Naive thymus-derived CD4-positive, alpha-beta T cell (primary cell): ENCODE measurements at regions not wholly inside any gene's neighbourhood (a gene's known extent, or its start where the extent isn't known, plus 50 kb on each side); places are given as distances from the start of the nearest gene placed in this dataset.

Experiments used
- ATAC-seq: fragments of 150-1000 bp; cut with Tn5 transposase; 2 replicates; pipeline ENCODE4 v1.10.0; 2021; ENCODE audit warnings: mild to moderate bottlenecking, moderate library complexity
- CTCF ChIA-PET: fragments of 350-600 bp; sonication (Branson Sonifier 250); formaldehyde crosslinking; loops from one replicate; lab custom pipeline; 2021; ENCODE audit warnings: antibody characterized with exemption; lab: Charles Lee
- POLR2A ChIA-PET: fragments of 350-600 bp; sonication (Branson Sonifier 250); formaldehyde crosslinking; loops from one replicate; lab custom pipeline; 2021; ENCODE audit warnings: antibody characterized with exemption, inconsistent platforms; lab: Charles Lee
- DNase-seq, 9 donors: peaks; one replicate each; pipeline versions ENCODE4 v3.0.0 to v3.0.0-alpha.2; 2020 to 2022; ENCODE audit warnings: mixed read lengths in 1 of 9
- H3K27ac ChIP-seq: one replicate; pipeline ENCODE4 v1.7.0; 2013; ENCODE audit warnings: mild to moderate bottlenecking, low read depth, low read length, moderate library complexity
- H3K27me3 ChIP-seq, 2 donors: one replicate each; pipeline ENCODE4 v1.7.0; 2013; ENCODE audit warnings: low read length in 2 of 2, mild to moderate bottlenecking in 2 of 2, moderate library complexity in 2 of 2; ENCODE audit not compliant: control insufficient read depth in 2 of 2, insufficient read depth in 2 of 2
- H3K36me3 ChIP-seq, 3 experiments: 1 replicate in 2 of 3; 2 replicates in 1 of 3; pipeline ENCODE4 v1.7.0; 2013; ENCODE audit warnings: low read length in 3 of 3, mild to moderate bottlenecking in 3 of 3, moderate library complexity in 1 of 3; ENCODE audit not compliant: insufficient read depth in 3 of 3, control insufficient read depth in 2 of 3
- H3K4me1 ChIP-seq, 2 donors: one replicate each; pipeline ENCODE4 v1.7.0; 2013; ENCODE audit warnings: low read length in 2 of 2, mild to moderate bottlenecking in 2 of 2, moderate library complexity in 1 of 2; ENCODE audit not compliant: control insufficient read depth in 2 of 2, insufficient read depth in 2 of 2
- H3K4me3 ChIP-seq: 2 replicates; pipeline ENCODE4 v1.7.0; 2013; ENCODE audit warnings: mild to moderate bottlenecking, low read length
- H3K9me3 ChIP-seq, 3 experiments: 1 replicate in 2 of 3; 2 replicates in 1 of 3; pipeline ENCODE4 v1.7.0; 2013; ENCODE audit warnings: low read length in 3 of 3; ENCODE audit not compliant: control insufficient read depth in 2 of 3
- H3K27ac Mint-ChIP-seq, 9 donors: one replicate each; pipeline ENCODE4 v1.8.0; 2020 to 2022; ENCODE audit warnings: mixed read lengths in 9 of 9, mild to moderate bottlenecking in 8 of 9, moderate library complexity in 5 of 9, inconsistent platforms in 2 of 9
- H3K27me3 Mint-ChIP-seq, 5 donors: one replicate each; pipeline ENCODE4 v1.8.0; 2021 to 2022; ENCODE audit warnings: mixed read lengths in 5 of 5, mild to moderate bottlenecking in 1 of 5
- H3K36me3 Mint-ChIP-seq, 5 donors: one replicate each; pipeline ENCODE4 v1.8.0; 2020 to 2022; ENCODE audit warnings: mixed read lengths in 5 of 5, mild to moderate bottlenecking in 3 of 5, inconsistent platforms in 1 of 5
- H3K4me1 Mint-ChIP-seq, 7 donors: one replicate each; pipeline ENCODE4 v1.8.0; 2020 to 2022; ENCODE audit warnings: mixed read lengths in 7 of 7, mild to moderate bottlenecking in 3 of 7, inconsistent platforms in 1 of 7
- H3K4me3 Mint-ChIP-seq, 10 donors: one replicate each; pipeline ENCODE4 v1.8.0; 2020 to 2022; ENCODE audit warnings: mild to moderate bottlenecking in 10 of 10, mixed read lengths in 10 of 10, moderate library complexity in 6 of 10, inconsistent platforms in 2 of 10
- H3K9me3 Mint-ChIP-seq, 11 donors: one replicate each; pipeline ENCODE4 v1.8.0; 2020 to 2022; ENCODE audit warnings: mixed read lengths in 11 of 11, mild to moderate bottlenecking in 4 of 11, inconsistent platforms in 1 of 11, moderate library complexity in 1 of 11
- intact Hi-C, 2 donors: fragments of 100-400 bp; cut with micrococcal nuclease; formaldehyde crosslinking; loops; one replicate each; pipeline ENCODE4 v1.15.1; 2023

DNA sequence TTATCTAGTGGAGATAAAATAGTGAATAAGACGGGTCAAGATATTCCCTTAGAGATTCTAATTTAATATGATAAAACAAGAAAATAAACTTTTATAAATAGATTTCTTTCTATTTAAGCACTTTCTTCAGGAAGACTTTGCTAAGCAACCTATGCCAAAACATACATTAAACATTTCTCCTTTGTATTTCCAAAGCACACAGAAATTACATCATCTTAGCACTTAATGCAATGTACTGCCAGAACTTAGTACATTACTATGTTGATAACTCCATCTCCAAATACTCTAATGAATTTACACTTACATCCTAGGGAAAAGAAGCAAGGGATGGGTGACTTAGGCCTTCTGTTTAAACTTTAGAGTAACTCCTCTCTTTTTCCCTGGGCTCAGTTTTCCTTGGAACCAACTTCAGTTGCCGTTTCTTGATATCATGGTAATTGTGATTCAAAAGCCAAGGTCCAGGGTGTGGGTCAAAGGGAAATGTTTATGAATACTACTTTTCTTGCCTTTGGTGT lies 322.6 kb upstream of the PCDH20 start:
- Mint-ChIP-seq H3K27ac (no peak overlapping the region), H3K4me1 (no peaks in the 10 kb centered on the region), H3K9me3 (peaks cover 0 to 33% (median 6%) of the 10 kb centered on the region in 11 donors), H3K4me3 (no peak overlapping the region), H3K27me3 (no peaks in the 10 kb centered on the region), H3K36me3 (no peaks in the 10 kb centered on the region)
- Histone ChIP-seq H3K9me3 (no peaks in the 10 kb centered on the region), H3K27ac (no peak overlapping the region), H3K27me3 (no peaks in the 10 kb centered on the region), H3K36me3 (no peaks in the 10 kb centered on the region), H3K4me3 (no peak overlapping the region), H3K4me1 (no peaks in the 10 kb centered on the region)
- ChIA-PET CTCF (no interaction called here), POLR2A (no interaction called here)
- intact Hi-C loops: no loop called here
- DNase-seq (no peak), ATAC-seq (no peak)

DNA sequence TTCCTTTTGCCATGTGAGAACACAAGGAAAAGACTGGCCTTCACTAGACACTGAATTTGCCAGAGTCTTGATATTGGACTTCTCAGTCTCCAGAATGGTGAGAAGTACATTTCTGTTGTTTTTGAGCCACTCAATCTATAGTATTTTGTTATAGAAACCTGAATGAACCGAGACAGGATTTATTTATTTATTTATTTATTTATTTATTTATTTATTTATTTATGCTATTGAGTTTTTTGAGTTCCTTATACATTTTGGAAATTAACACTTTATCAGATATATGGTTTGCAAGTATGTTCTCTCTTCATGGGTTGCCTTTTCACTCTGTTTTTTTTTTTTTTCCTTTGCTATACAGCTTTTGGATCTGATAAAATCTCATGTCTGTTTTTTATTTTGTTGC lies 319.0 kb upstream of the PCDH20 start:
- no peaks in the 10 kb centered on the region for H3K27me3 Mint-ChIP-seq
- ChIA-PET POLR2A (no interaction called here), CTCF (no interaction called here)
- H3K4me3 Mint-ChIP-seq: no peak overlapping the region
- no peaks in the 10 kb centered on the region for H3K9me3 ChIP-seq
- H3K27me3 ChIP-seq: no peaks in the 10 kb centered on the region
- H3K9me3 Mint-ChIP-seq: peaks cover 0 to 15% (median 3%) of the 10 kb centered on the region in 11 donors
- no peak overlapping the region for H3K27ac ChIP-seq
- DNase-seq (no peak), ATAC-seq (no peak)
- no peaks in the 10 kb centered on the region for H3K36me3 Mint-ChIP-seq
- H3K4me1 Mint-ChIP-seq: no peaks in the 10 kb centered on the region
- intact Hi-C loops: no loop called here
- no peak overlapping the region for H3K27ac Mint-ChIP-seq
- no peaks in the 10 kb centered on the region for H3K4me1 ChIP-seq
- no peak overlapping the region for H3K4me3 ChIP-seq
- H3K36me3 ChIP-seq: no peaks in the 10 kb centered on the region

DNA sequence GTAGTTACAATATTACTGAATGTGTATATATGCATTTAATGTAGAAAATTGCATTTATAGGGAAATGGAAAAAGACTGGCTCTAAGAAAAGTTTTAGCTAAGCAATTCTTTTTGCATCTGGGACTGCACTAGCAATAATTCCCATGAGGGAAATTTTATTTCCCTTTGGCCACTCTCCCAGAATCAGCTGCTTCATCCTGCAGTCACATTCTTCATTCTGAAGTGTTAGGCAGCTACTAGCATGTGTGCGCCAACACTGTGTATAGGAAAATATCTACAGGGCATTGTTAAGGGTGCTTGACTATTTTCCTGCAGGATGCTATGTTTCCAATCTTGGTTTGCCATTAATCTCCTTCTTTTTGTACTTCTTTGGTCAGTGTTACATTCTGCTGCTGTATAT lies 312.8 kb upstream of the PCDH20 start:
- Histone ChIP-seq H3K4me3 (no peak overlapping the region), H3K27ac (no peak overlapping the region), H3K9me3 (no peaks in the 10 kb centered on the region), H3K27me3 (no peaks in the 10 kb centered on the region), H3K36me3 (no peaks in the 10 kb centered on the region), H3K4me1 (no peaks in the 10 kb centered on the region)
- Mint-ChIP-seq H3K27ac (no peak overlapping the region), H3K36me3 (peaks cover 0 to 10% (median 0%) of the 10 kb centered on the region in 5 donors), H3K4me3 (no peak overlapping the region), H3K9me3 (peaks cover 0 to 19% (median 3%) of the 10 kb centered on the region in 11 donors), H3K4me1 (peaks cover 0 to 1% (median 0%) of the 10 kb centered on the region in 7 donors), H3K27me3 (no peaks in the 10 kb centered on the region)
- DNase-seq (no peak), ATAC-seq (no peak)
- ChIA-PET POLR2A (no interaction called here), CTCF (no interaction called here)
- intact Hi-C loops: no loop called here

- H3K36me3 ChIP-seq: no peaks in the 10 kb centered on the region
- intact Hi-C loops: no loop called here
- H3K4me3 Mint-ChIP-seq: no peak overlapping the region
- H3K4me1 ChIP-seq: no peaks in the 10 kb centered on the region
- DNase-seq (no peak), ATAC-seq (no peak)
- peaks cover 0 to 22% (median 4%) of the 10 kb centered on the region in 11 donors for H3K9me3 Mint-ChIP-seq
- no peaks in the 10 kb centered on the region for H3K27me3 Mint-ChIP-seq
- ChIA-PET POLR2A (no interaction called here), CTCF (no interaction called here)
- H3K4me1 Mint-ChIP-seq: peaks cover 0 to 1% (median 0%) of the 10 kb centered on the region in 7 donors
- H3K27ac ChIP-seq: no peak overlapping the region
- H3K36me3 Mint-ChIP-seq: peaks cover 0 to 10% (median 0%) of the 10 kb centered on the region in 5 donors
- H3K27ac Mint-ChIP-seq: no peak overlapping the region
- no peaks in the 10 kb centered on the region for H3K9me3 ChIP-seq
- H3K27me3 ChIP-seq: no peaks in the 10 kb centered on the region
- H3K4me3 ChIP-seq: no peak overlapping the region
Measured at GRCh38 chr13:61727767-61728166, 312.1 kb upstream of the PCDH20 start.

- Mint-ChIP-seq H3K4me1 (peaks cover 0 to 1% (median 0%) of the 10 kb centered on the region in 7 donors), H3K36me3 (peaks cover 0 to 10% (median 0%) of the 10 kb centered on the region in 5 donors), H3K4me3 (no peak overlapping the region), H3K27ac (no peak overlapping the region), H3K9me3 (peaks cover 0 to 26% (median 6%) of the 10 kb centered on the region in 11 donors), H3K27me3 (no peaks in the 10 kb centered on the region)
- Histone ChIP-seq H3K4me3 (no peak overlapping the region), H3K27me3 (no peaks in the 10 kb centered on the region), H3K27ac (no peak overlapping the region), H3K4me1 (no peaks in the 10 kb centered on the region), H3K36me3 (no peaks in the 10 kb centered on the region), H3K9me3 (no peaks in the 10 kb centered on the region)
- ChIA-PET CTCF (no interaction called here), POLR2A (no interaction called here)
- no peak for DNase-seq
- no peak for ATAC-seq
- intact Hi-C loops: no loop called here
Measured at GRCh38 chr13:61725806-61726205, 310.2 kb upstream of the PCDH20 start.

DNA sequence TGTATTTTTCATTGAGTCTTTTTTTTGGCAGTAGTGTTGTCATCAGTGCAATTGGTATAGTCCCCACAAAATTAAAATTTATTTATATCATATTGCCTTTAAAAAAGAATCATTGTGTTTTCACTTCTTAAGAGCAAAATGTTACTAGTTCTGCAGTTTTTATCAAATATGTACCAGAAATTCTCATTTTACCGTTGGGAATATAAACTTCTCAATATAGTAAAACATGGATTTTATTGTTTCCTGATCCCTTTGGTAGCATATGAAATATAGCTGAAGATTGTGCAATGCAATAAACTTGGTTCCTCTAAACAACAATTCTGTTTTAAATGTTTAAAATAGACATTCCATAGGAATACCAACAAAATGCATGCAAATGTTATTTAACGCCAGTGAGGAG lies 306.5 kb upstream of the PCDH20 start:
- no peak overlapping the region for H3K27ac Mint-ChIP-seq
- ChIA-PET CTCF (no interaction called here), POLR2A (no interaction called here)
- Histone ChIP-seq H3K4me1 (no peaks in the 10 kb centered on the region), H3K27me3 (no peaks in the 10 kb centered on the region), H3K9me3 (no peaks in the 10 kb centered on the region), H3K4me3 (no peak overlapping the region), H3K36me3 (no peaks in the 10 kb centered on the region), H3K27ac (no peak overlapping the region)
- H3K4me3 Mint-ChIP-seq: no peak overlapping the region
- ATAC-seq (no peak), DNase-seq (no peak)
- peaks cover 0 to 30% (median 9%) of the 10 kb centered on the region in 11 donors for H3K9me3 Mint-ChIP-seq
- intact Hi-C loops: no loop called here
- peaks cover 0 to 4% (median 0%) of the 10 kb centered on the region in 7 donors for H3K4me1 Mint-ChIP-seq
- H3K36me3 Mint-ChIP-seq: peaks cover 0 to 10% (median 0%) of the 10 kb centered on the region in 5 donors
- no peaks in the 10 kb centered on the region for H3K27me3 Mint-ChIP-seq

- no peaks in the 10 kb centered on the region for H3K36me3 ChIP-seq
- ChIA-PET POLR2A (no interaction called here), CTCF (no interaction called here)
- DNase-seq (no peak), ATAC-seq (no peak)
- H3K36me3 Mint-ChIP-seq: no peaks in the 10 kb centered on the region
- no peaks in the 10 kb centered on the region for H3K4me1 Mint-ChIP-seq
- H3K4me1 ChIP-seq: no peaks in the 10 kb centered on the region
- no peak overlapping the region for H3K27ac Mint-ChIP-seq
- intact Hi-C loops: no loop called here
- H3K9me3 ChIP-seq: no peaks in the 10 kb centered on the region
- no peak overlapping the region for H3K4me3 Mint-ChIP-seq
- H3K27ac ChIP-seq: no peak overlapping the region
- no peaks in the 10 kb centered on the region for H3K27me3 Mint-ChIP-seq
- no peak overlapping the region for H3K4me3 ChIP-seq
- H3K27me3 ChIP-seq: no peaks in the 10 kb centered on the region
- H3K9me3 Mint-ChIP-seq: peaks cover 0 to 11% (median 4%) of the 10 kb centered on the region in 11 donors
Measured at GRCh38 chr13:61712621-61713020, 297.0 kb upstream of the PCDH20 start.
